Neural progenitor cell (in vitro differentiated cells): ENCODE measurements at regions not wholly inside any gene's neighbourhood (a gene's known extent, or its start where the extent isn't known, plus 50 kb on each side); places are given as distances from the start of the nearest gene placed in this dataset.

Experiments
- DNase-seq: peaks from one replicate; pipeline ENCODE4 v3.0.0-alpha.2; 2016; ENCODE audit warnings: low spot score
- H2AFZ ChIP-seq: fragments of 200-600 bp; sonication (generic); replicated peaks from 2 replicates; pipeline ENCODE4 v1.6.1; 2016; ENCODE audit warnings: antibody characterized with exemption
- H3F3A ChIP-seq: fragments of 200-600 bp; sonication (generic); 2 replicates; pipeline ENCODE4 v1.6.1; 2016; ENCODE audit warnings: antibody characterized with exemption, low read depth
- H3K27ac ChIP-seq: fragments of 200-600 bp; sonication (generic); 2 replicates; pipeline ENCODE4 v1.5.1; 2016; ENCODE audit warnings: mild to moderate bottlenecking
- H3K27me3 ChIP-seq: fragments of 200-600 bp; sonication (generic); 2 replicates; pipeline ENCODE4 v1.6.1; 2016; ENCODE audit warnings: mild to moderate bottlenecking, moderate library complexity
- H3K36me3 ChIP-seq: fragments of 200-600 bp; sonication (generic); 2 replicates; pipeline ENCODE4 v1.5.1; 2016
- H3K4me1 ChIP-seq: fragments of 200-600 bp; sonication (generic); 2 replicates; pipeline ENCODE4 v1.6.1; 2016; ENCODE audit warnings: mixed run types
- H3K4me2 ChIP-seq: fragments of 200-600 bp; sonication (generic); 2 replicates; pipeline ENCODE4 v1.6.1; 2016
- H3K4me3 ChIP-seq: fragments of 200-600 bp; sonication (generic); 2 replicates; pipeline ENCODE4 v1.5.1; 2016
- H3K79me2 ChIP-seq: fragments of 200-600 bp; sonication (generic); 2 replicates; pipeline ENCODE4 v1.6.1; 2016; ENCODE audit warnings: low read depth
- H3K9ac ChIP-seq: fragments of 200-600 bp; sonication (generic); 2 replicates; pipeline ENCODE4 v1.6.1; 2016
- H3K9me3 ChIP-seq: fragments of 200-600 bp; sonication (generic); 2 replicates; pipeline ENCODE4 v1.5.1; 2016; ENCODE audit warnings: low read depth
- H4K20me1 ChIP-seq: fragments of 200-600 bp; sonication (generic); 2 replicates; pipeline ENCODE4 v1.6.1; 2016; ENCODE audit warnings: low read depth
- H3K27ac Mint-ChIP-seq: 3 replicates; pipeline ENCODE4 v1.8.0; 2021; ENCODE audit warnings: mixed read lengths
- H3K27me3 Mint-ChIP-seq: 2 replicates; pipeline ENCODE4 v1.8.0; 2022; ENCODE audit warnings: low read depth, mild to moderate bottlenecking, inconsistent platforms, moderate library complexity, mixed read lengths; ENCODE audit not compliant: insufficient read depth
- H3K36me3 Mint-ChIP-seq: 3 replicates; pipeline ENCODE4 v1.8.0; 2021; ENCODE audit warnings: mixed read lengths
- H3K4me1 Mint-ChIP-seq: 3 replicates; pipeline ENCODE4 v1.8.0; 2021; ENCODE audit warnings: mixed read lengths
- H3K4me3 Mint-ChIP-seq: 3 replicates; pipeline ENCODE4 v1.8.0; 2021; ENCODE audit warnings: mild to moderate bottlenecking, moderate library complexity, mixed read lengths
- H3K9me3 Mint-ChIP-seq: 3 replicates; pipeline ENCODE4 v1.8.0; 2020; ENCODE audit warnings: mixed read lengths
- EZH2 ChIP-seq: fragments of 200-600 bp; sonication (generic); IDR thresholded peaks from 2 replicates; pipeline ENCODE4 v1.6.1; 2017; ENCODE audit warnings: antibody characterized with exemption, mild to moderate bottlenecking, moderate library complexity
- EZH2phosphoT487 ChIP-seq: fragments of 200-600 bp; sonication (generic); IDR thresholded peaks from 2 replicates; pipeline ENCODE4 v1.6.1; 2017; ENCODE audit warnings: antibody characterized with exemption
- TF ChIP-seq, protein P1 (sequence below): fragments of 200-600 bp; sonication (generic); IDR thresholded peaks from 2 replicates; pipeline ENCODE4 v1.5.1; 2017; ENCODE audit warnings: antibody characterized with exemption, mild to moderate bottlenecking

DNA sequence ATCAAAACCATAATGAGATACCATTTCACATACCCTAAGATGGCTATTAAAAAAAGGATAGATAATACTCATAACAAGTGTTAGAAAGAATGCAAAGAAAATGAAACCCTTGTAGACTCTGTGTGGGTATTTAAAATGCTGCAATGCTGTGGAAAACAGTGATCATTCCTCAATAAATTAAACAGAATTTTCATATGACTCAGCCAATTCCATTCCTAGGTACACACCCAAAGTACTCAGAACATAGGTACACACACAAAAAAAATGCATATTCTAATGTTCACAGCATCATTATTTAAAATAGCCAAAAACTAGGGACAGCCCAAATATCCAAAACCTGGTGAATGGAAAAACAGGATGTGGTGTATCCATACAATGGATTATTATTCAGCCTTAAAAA is 502.3 kb downstream of the KCNJ3 start:
- H3K27ac ChIP-seq, result no peak overlapping the region
- H3K27me3 ChIP-seq, result no peaks in the 10 kb centered on the region
- no peak overlapping the region for H3K4me2 ChIP-seq
- H3K9ac ChIP-seq, result no peak overlapping the region
- H3K79me2 ChIP-seq, result no peaks in the 10 kb centered on the region
- no peaks in the 10 kb centered on the region for H3K9me3 Mint-ChIP-seq
- no peaks in the 10 kb centered on the region for H3K4me1 ChIP-seq
- no peaks in the 10 kb centered on the region for H3K27me3 Mint-ChIP-seq
- H4K20me1 ChIP-seq, result no peaks in the 10 kb centered on the region
- no peak overlapping the region for H2AFZ ChIP-seq
- no peaks in the 10 kb centered on the region for H3K4me1 Mint-ChIP-seq
- TF ChIP-seq EZH2phosphoT487 (no peak), EZH2 (no peak)
- TF ChIP-seq, protein P1, sequence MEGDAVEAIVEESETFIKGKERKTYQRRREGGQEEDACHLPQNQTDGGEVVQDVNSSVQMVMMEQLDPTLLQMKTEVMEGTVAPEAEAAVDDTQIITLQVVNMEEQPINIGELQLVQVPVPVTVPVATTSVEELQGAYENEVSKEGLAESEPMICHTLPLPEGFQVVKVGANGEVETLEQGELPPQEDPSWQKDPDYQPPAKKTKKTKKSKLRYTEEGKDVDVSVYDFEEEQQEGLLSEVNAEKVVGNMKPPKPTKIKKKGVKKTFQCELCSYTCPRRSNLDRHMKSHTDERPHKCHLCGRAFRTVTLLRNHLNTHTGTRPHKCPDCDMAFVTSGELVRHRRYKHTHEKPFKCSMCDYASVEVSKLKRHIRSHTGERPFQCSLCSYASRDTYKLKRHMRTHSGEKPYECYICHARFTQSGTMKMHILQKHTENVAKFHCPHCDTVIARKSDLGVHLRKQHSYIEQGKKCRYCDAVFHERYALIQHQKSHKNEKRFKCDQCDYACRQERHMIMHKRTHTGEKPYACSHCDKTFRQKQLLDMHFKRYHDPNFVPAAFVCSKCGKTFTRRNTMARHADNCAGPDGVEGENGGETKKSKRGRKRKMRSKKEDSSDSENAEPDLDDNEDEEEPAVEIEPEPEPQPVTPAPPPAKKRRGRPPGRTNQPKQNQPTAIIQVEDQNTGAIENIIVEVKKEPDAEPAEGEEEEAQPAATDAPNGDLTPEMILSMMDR, result no peak
- no peaks in the 10 kb centered on the region for H3K36me3 ChIP-seq
- no peaks in the 10 kb centered on the region for H3K9me3 ChIP-seq
- DNase-seq, result no peak
- H3K36me3 Mint-ChIP-seq, result no peaks in the 10 kb centered on the region
- H3F3A ChIP-seq, result no peaks in the 10 kb centered on the region
- no peak overlapping the region for H3K27ac Mint-ChIP-seq
- H3K4me3 ChIP-seq, result no peak overlapping the region
- H3K4me3 Mint-ChIP-seq, result no peak overlapping the region

DNA sequence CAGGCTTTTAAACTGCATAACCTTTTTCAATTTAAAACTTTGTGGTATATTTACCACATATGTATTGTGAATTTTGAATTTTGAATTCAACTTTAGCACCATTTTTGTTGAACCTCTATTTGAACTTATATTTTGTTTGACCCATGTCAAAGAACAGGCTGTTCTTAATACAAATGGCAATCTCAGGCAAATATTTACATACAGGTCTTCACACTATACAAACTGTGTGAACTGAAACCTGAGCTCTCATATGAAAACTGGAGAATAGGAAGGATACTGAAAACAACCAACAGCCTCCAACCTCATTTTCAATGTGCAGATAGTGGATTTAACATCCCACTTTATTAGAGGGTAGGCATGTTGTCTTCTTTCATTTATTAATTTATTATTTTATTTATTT is 491.8 kb downstream of the KCNJ3 start:
- Histone ChIP-seq H3K79me2 (no peaks in the 10 kb centered on the region), H3K4me2 (no peak overlapping the region), H3K27ac (no peak overlapping the region), H3K4me3 (no peak overlapping the region), H2AFZ (no peak overlapping the region), H3K27me3 (no peaks in the 10 kb centered on the region), H3F3A (no peaks in the 10 kb centered on the region), H3K4me1 (no peaks in the 10 kb centered on the region), H4K20me1 (no peaks in the 10 kb centered on the region), H3K9me3 (no peaks in the 10 kb centered on the region), H3K9ac (no peak overlapping the region), H3K36me3 (no peaks in the 10 kb centered on the region)
- no peaks in the 10 kb centered on the region for H3K4me1 Mint-ChIP-seq
- H3K27ac Mint-ChIP-seq, result no peak overlapping the region
- TF ChIP-seq EZH2phosphoT487 (no peak), EZH2 (no peak)
- TF ChIP-seq, protein P1, result no peak
- H3K27me3 Mint-ChIP-seq, result peaks cover 2% of the 10 kb centered on the region
- H3K36me3 Mint-ChIP-seq, result no peaks in the 10 kb centered on the region
- peaks cover 3% of the 10 kb centered on the region for H3K9me3 Mint-ChIP-seq
- no peak overlapping the region for H3K4me3 Mint-ChIP-seq
- DNase-seq, result no peak

DNA sequence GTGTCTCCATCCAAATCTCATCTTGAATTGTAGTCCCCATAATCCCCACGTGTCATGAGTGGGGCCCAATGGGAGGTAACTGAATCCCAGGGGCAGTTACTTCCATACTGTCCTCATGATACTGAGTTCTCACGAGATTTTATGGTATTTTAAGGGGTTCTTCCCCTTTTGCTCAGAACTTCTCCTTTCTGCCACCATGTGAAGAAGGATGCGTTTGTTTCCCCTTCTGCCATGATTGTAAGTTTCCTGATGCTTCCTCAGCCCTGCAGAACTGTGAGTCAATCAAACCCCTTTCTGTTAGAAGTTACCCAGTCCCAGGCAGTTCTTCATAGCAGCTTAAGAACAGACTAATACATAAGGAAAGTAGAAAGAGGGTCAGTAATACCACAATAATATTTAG is 480.4 kb downstream of the KCNJ3 start:
- no peak overlapping the region for H3K4me3 ChIP-seq
- H2AFZ ChIP-seq, result no peak overlapping the region
- TF ChIP-seq EZH2phosphoT487 (no peak), EZH2 (no peak)
- TF ChIP-seq, protein P1, result no peak
- no peaks in the 10 kb centered on the region for H3K27me3 Mint-ChIP-seq
- H3K9me3 Mint-ChIP-seq, result peaks cover 7% of the 10 kb centered on the region
- H3K79me2 ChIP-seq, result no peaks in the 10 kb centered on the region
- H3K9me3 ChIP-seq, result no peaks in the 10 kb centered on the region
- H3K36me3 ChIP-seq, result no peaks in the 10 kb centered on the region
- no peak for DNase-seq
- H4K20me1 ChIP-seq, result no peaks in the 10 kb centered on the region
- no peak overlapping the region for H3K4me2 ChIP-seq
- no peaks in the 10 kb centered on the region for H3F3A ChIP-seq
- no peak overlapping the region for H3K9ac ChIP-seq
- no peak overlapping the region for H3K27ac ChIP-seq
- no peaks in the 10 kb centered on the region for H3K36me3 Mint-ChIP-seq
- H3K4me1 Mint-ChIP-seq, result peaks cover 6% of the 10 kb centered on the region
- no peak overlapping the region for H3K4me3 Mint-ChIP-seq
- H3K27me3 ChIP-seq, result no peaks in the 10 kb centered on the region
- no peak overlapping the region for H3K27ac Mint-ChIP-seq
- H3K4me1 ChIP-seq, result no peaks in the 10 kb centered on the region

DNA sequence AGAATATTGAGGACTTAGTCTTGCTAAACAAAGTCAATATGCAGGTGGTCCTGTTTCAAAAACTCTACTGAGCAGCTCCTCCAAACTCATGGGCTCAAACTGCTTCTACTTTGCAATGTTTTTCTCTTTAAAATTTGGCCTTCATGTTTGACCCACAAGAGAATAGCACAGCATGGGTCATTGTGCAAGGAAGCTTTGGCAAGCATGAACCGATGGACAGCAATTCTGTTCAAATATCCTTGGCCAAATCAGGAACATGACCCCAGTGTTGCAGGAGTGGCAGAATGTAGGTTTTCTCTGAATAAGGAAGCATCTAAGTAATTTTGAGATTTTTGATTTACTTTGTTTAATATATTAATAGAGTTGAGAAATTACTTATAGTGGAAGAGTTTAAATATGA is 477.9 kb downstream of the KCNJ3 start:
- Histone ChIP-seq H3K9ac (no peak overlapping the region), H2AFZ (no peak overlapping the region), H4K20me1 (no peaks in the 10 kb centered on the region), H3F3A (no peaks in the 10 kb centered on the region), H3K4me2 (no peak overlapping the region), H3K27me3 (no peaks in the 10 kb centered on the region), H3K79me2 (no peaks in the 10 kb centered on the region), H3K9me3 (no peaks in the 10 kb centered on the region), H3K27ac (no peak overlapping the region), H3K36me3 (no peaks in the 10 kb centered on the region), H3K4me3 (no peak overlapping the region), H3K4me1 (no peaks in the 10 kb centered on the region)
- Mint-ChIP-seq H3K4me1 (peaks cover 6% of the 10 kb centered on the region), H3K9me3 (peaks cover 6% of the 10 kb centered on the region), H3K4me3 (no peak overlapping the region), H3K27ac (no peak overlapping the region), H3K27me3 (no peaks in the 10 kb centered on the region), H3K36me3 (no peaks in the 10 kb centered on the region)
- DNase-seq, result no peak
- TF ChIP-seq EZH2 (no peak), EZH2phosphoT487 (no peak)
- TF ChIP-seq, protein P1, result no peak
